Natural killer cell (primary cell): ENCODE measurements at regions not wholly inside any gene's neighbourhood (a gene's known extent, or its start where the extent isn't known, plus 50 kb on each side); places are given as distances from the start of the nearest gene placed in this dataset.

Source experiments
- ATAC-seq, 3 donors: fragments of 150-1000 bp in 2 of 3; fragments of 200-7000 bp in 1 of 3; cut with Tn5 transposase; 1 replicate in 1 of 3; 2 replicates in 2 of 3; pipeline ENCODE4 v1.10.0; 2021; ENCODE audit warnings: mild to moderate bottlenecking in 2 of 3, moderate library complexity in 2 of 3
- DNase-seq, 2 donors: peaks; one replicate each; pipeline versions ENCODE4 v3.0.0 to v3.0.0-alpha.2; 2013 to 2021; ENCODE audit warnings: mixed read lengths in 1 of 2
- H3K27ac ChIP-seq: one replicate; pipeline ENCODE4 v1.5.1; 2013; ENCODE audit warnings: mild to moderate bottlenecking, low read length
- H3K27me3 ChIP-seq: one replicate; pipeline ENCODE4 v1.6.1; 2013; ENCODE audit warnings: low read length; ENCODE audit not compliant: control insufficient read depth, insufficient read depth
- H3K36me3 ChIP-seq: one replicate; pipeline ENCODE4 v1.6.1; 2013; ENCODE audit warnings: low read length; ENCODE audit not compliant: control insufficient read depth, insufficient read depth
- H3K4me1 ChIP-seq: one replicate; pipeline ENCODE4 v1.6.1; 2013; ENCODE audit warnings: low read length; ENCODE audit not compliant: control insufficient read depth, insufficient read depth
- H3K4me3 ChIP-seq: one replicate; pipeline ENCODE4 v1.5.1; 2013; ENCODE audit warnings: low read length
- H3K9me3 ChIP-seq: one replicate; pipeline ENCODE4 v1.6.1; 2013; ENCODE audit warnings: low read length; ENCODE audit not compliant: control insufficient read depth, insufficient read depth
- H3K27ac Mint-ChIP-seq, 2 donors: one replicate each; pipeline ENCODE4 v1.8.0; 2022; ENCODE audit warnings: mild to moderate bottlenecking in 2 of 2, mixed read lengths in 2 of 2, moderate library complexity in 1 of 2
- H3K27me3 Mint-ChIP-seq, 2 donors: one replicate each; pipeline ENCODE4 v1.8.0; 2022; ENCODE audit warnings: low read depth in 2 of 2, mixed read lengths in 2 of 2
- H3K36me3 Mint-ChIP-seq: one replicate; pipeline ENCODE4 v1.8.0; 2022; ENCODE audit warnings: mixed read lengths
- H3K4me1 Mint-ChIP-seq, 2 donors: one replicate each; pipeline ENCODE4 v1.8.0; 2022; ENCODE audit warnings: mixed read lengths in 2 of 2
- H3K4me3 Mint-ChIP-seq: one replicate; pipeline ENCODE4 v1.8.0; 2022; ENCODE audit warnings: mild to moderate bottlenecking, moderate library complexity, mixed read lengths
- H3K9me3 Mint-ChIP-seq, 2 donors: one replicate each; pipeline ENCODE4 v1.8.0; 2022; ENCODE audit warnings: mixed read lengths in 2 of 2
- CTCF ChIP-seq: fragments of 200-600 bp; IDR thresholded peaks from one replicate; pipeline ENCODE4 v1.8.0; 2022; ENCODE audit warnings: antibody characterized with exemption
- WGBS: methylation state at CpG from one replicate; pipeline ENCODE4 v1.1.7; 2013; ENCODE audit warnings: missing lambda C conversion rate; ENCODE audit not compliant: insufficient coverage; 5-methylcytosine and 5-hydroxymethylcytosine counted together
- intact Hi-C: fragments of 100-400 bp; cut with micrococcal nuclease; formaldehyde crosslinking; loops from one replicate; pipeline ENCODE4 v1.14.2; 2022

DNA sequence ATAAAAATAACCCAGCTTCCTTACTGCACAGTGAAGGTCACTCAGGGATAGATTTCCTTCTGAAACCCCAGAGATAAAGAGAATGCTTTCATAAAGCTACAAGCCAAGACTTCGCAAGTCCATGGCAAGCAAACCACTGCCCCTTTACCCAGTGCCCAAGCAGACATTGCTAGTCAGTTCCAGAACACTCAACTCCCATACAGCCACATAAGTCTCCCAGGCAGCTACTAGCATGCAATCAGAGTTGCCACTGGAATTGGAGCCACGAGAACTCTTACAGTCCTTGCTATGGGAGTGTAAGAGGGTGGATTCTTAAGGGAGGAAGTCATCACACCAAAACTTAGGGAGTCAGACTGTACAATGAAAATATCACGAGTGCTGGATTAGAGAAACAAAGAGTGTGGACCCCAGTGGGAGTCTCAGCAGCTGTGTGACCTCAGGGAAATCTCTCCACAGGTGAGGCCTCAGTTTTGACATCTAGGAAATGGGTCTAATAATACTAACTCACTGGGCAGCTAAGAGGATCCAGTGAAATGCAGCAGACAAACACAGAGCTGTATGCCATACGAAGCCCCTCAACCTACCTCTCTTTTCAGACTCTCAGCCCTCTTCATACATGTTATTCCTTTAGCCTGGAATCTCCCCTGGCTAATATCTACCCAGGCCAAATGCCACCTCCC, 526.6 kb downstream of the MN1 start:
- H3K4me1 Mint-ChIP-seq, result no peaks in the 10 kb centered on the region
- Histone ChIP-seq H3K36me3 (no peaks in the 10 kb centered on the region), H3K4me3 (no peak overlapping the region), H3K27ac (no peak overlapping the region), H3K27me3 (no peaks in the 10 kb centered on the region), H3K4me1 (no peaks in the 10 kb centered on the region), H3K9me3 (no peaks in the 10 kb centered on the region)
- no peaks in the 10 kb centered on the region for H3K36me3 Mint-ChIP-seq
- H3K9me3 Mint-ChIP-seq, result no peaks in the 10 kb centered on the region
- no peak overlapping the region for H3K27ac Mint-ChIP-seq
- intact Hi-C loops, result no loop called here
- TF ChIP-seq CTCF, result no peak
- DNase-seq (no peak), ATAC-seq (no peak)
- peaks cover 21 to 57% of the 10 kb centered on the region in 2 donors for H3K27me3 Mint-ChIP-seq
- 71% methylated on average over 4 of the region's 4 CpGs for WGBS
- no peak overlapping the region for H3K4me3 Mint-ChIP-seq

- H3K27ac Mint-ChIP-seq, result no peak overlapping the region
- intact Hi-C loops, result no loop called here
- DNase-seq, result no peak
- H3K36me3 Mint-ChIP-seq, result no peaks in the 10 kb centered on the region
- Histone ChIP-seq H3K4me3 (no peak overlapping the region), H3K9me3 (no peaks in the 10 kb centered on the region), H3K4me1 (no peaks in the 10 kb centered on the region), H3K27me3 (no peaks in the 10 kb centered on the region), H3K36me3 (no peaks in the 10 kb centered on the region), H3K27ac (no peak overlapping the region)
- H3K4me3 Mint-ChIP-seq, result no peak overlapping the region
- H3K27me3 Mint-ChIP-seq, result peaks cover 2 to 24% of the 10 kb centered on the region in 2 donors
- H3K4me1 Mint-ChIP-seq, result no peaks in the 10 kb centered on the region
- WGBS, result 89% methylated on average over 2 of the region's 2 CpGs
- TF ChIP-seq CTCF, result no peak
- H3K9me3 Mint-ChIP-seq, result no peaks in the 10 kb centered on the region
- ATAC-seq, result no peak
Observed at GRCh38 chr22:27278946-27279345, 522.6 kb downstream of the MN1 start.

DNA sequence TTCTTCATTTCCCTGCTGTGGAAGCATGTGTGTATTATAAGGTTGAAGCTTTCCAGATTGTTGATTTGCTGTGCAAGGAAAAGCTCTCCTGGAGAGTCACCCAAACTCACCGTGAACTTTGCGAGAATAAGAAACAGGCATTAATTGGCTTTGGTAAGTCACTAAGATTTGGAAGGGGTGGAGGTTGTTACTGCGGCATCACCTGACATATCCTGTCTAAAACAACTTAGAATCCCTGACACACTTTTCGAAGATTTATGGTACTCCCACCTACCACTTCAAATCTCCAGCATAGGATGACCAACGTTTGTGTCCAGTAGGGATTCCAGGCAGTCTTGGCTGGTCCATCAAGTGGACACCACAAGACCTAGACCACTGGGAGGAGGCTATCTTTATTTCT, 518.3 kb downstream of the MN1 start:
- intact Hi-C loops, result no loop called here
- H3K4me3 ChIP-seq, result no peak overlapping the region
- H3K9me3 ChIP-seq, result no peaks in the 10 kb centered on the region
- Mint-ChIP-seq H3K27me3 (peaks cover 6% of the 10 kb centered on the region in 2 donors), H3K4me3 (no peak overlapping the region), H3K4me1 (no peaks in the 10 kb centered on the region), H3K27ac (no peak overlapping the region), H3K9me3 (no peaks in the 10 kb centered on the region), H3K36me3 (no peaks in the 10 kb centered on the region)
- TF ChIP-seq CTCF, result no peak
- WGBS, result 91% methylated on average over 4 of the region's 5 CpGs
- no peaks in the 10 kb centered on the region for H3K4me1 ChIP-seq
- H3K36me3 ChIP-seq, result no peaks in the 10 kb centered on the region
- no peaks in the 10 kb centered on the region for H3K27me3 ChIP-seq
- DNase-seq (no peak), ATAC-seq (no peak)
- no peak overlapping the region for H3K27ac ChIP-seq

DNA sequence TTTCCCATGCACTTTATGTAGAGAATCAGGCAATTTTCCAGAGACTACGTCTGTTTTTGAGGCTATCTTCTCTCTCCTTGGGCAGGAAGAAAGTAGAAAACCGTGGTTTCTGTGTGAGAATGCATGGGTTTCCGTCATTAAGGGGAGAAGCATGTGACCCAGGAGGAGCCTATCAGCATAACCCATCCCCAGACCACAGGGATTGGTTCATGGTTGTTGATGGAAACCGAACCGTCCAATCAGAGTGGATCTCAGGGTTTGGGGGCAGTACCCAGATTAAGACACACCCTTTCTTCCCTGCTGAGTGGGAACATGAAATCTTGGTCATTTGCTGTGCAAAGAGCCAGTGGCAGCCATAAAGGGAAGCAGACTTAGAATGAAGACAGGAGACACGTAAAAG, 517.8 kb downstream of the MN1 start:
- H3K27ac Mint-ChIP-seq, result no peak overlapping the region
- no peaks in the 10 kb centered on the region for H3K4me1 Mint-ChIP-seq
- no peaks in the 10 kb centered on the region for H3K36me3 ChIP-seq
- no peak overlapping the region for H3K4me3 Mint-ChIP-seq
- no peaks in the 10 kb centered on the region for H3K36me3 Mint-ChIP-seq
- TF ChIP-seq CTCF, result no peak
- no peak overlapping the region for H3K4me3 ChIP-seq
- H3K27me3 ChIP-seq, result no peaks in the 10 kb centered on the region
- DNase-seq (no peak), ATAC-seq (no peak)
- peaks cover 6% of the 10 kb centered on the region in 2 donors for H3K27me3 Mint-ChIP-seq
- H3K9me3 Mint-ChIP-seq, result no peaks in the 10 kb centered on the region
- H3K27ac ChIP-seq, result no peak overlapping the region
- H3K9me3 ChIP-seq, result no peaks in the 10 kb centered on the region
- WGBS, result 71% methylated on average over 6 of the region's 6 CpGs
- H3K4me1 ChIP-seq, result no peaks in the 10 kb centered on the region
- intact Hi-C loops, result no loop called here
